Breast epithelium (tissue), 4 donors: ENCODE measurements at regions not wholly inside any gene's neighbourhood (a gene's known extent, or its start where the extent isn't known, plus 50 kb on each side); places are given as distances from the start of the nearest gene placed in this dataset.

Experiments used
- DNase-seq, 2 donors: peaks; one replicate each; pipeline ENCODE4 v3.0.0-alpha.2; 2019; ENCODE audit warnings: low spot score in 2 of 2
- H3K27ac ChIP-seq, 2 donors: fragments of 200-600 bp; sonication (generic) in 1 of 2; one replicate each; pipeline ENCODE4 v1.5.1; 2016 to 2019; ENCODE audit warnings: mild to moderate bottlenecking in 1 of 2
- H3K27me3 ChIP-seq, 2 donors: fragments of 200-600 bp; sonication (generic) in 1 of 2; one replicate each; pipeline versions ENCODE4 v1.5.1 to v1.6.0; 2017 to 2019; ENCODE audit warnings: control low read depth in 1 of 2, mild to moderate bottlenecking in 1 of 2
- H3K36me3 ChIP-seq: fragments of 200-600 bp; one replicate; pipeline ENCODE4 v1.5.1; 2019
- H3K4me1 ChIP-seq, 2 donors: fragments of 200-600 bp; sonication (generic); one replicate each; pipeline ENCODE4 v1.5.1; 2016 to 2019; ENCODE audit warnings: control low read depth in 1 of 2
- H3K4me3 ChIP-seq, 3 donors: fragments of 200-600 bp; sonication (generic); 1 replicate in 2 of 3; 2 replicates in 1 of 3; pipeline ENCODE4 v1.5.1; 2016 to 2019; ENCODE audit warnings: mild to moderate bottlenecking in 3 of 3, moderate library complexity in 2 of 3
- H3K9me3 ChIP-seq, 2 donors: fragments of 200-600 bp; sonication (generic) in 1 of 2; one replicate each; pipeline ENCODE4 v1.5.1; 2016 to 2019; ENCODE audit warnings: control low read depth in 1 of 2
- CTCF ChIP-seq, 3 donors: fragments of 450-650 bp; IDR thresholded peaks; one replicate each; pipeline ENCODE4 v1.5.1; 2016 to 2017; ENCODE audit warnings: antibody characterized with exemption in 3 of 3, mild to moderate bottlenecking in 3 of 3, moderate library complexity in 3 of 3
- POLR2A ChIP-seq: fragments of 450-650 bp; IDR thresholded peaks from one replicate; pipeline ENCODE4 v1.6.1; 2016; ENCODE audit warnings: antibody characterized with exemption, mild to moderate bottlenecking, moderate library complexity
- POLR2AphosphoS5 ChIP-seq, 3 donors: sonication (generic); formaldehyde crosslinking; IDR thresholded peaks; one replicate each; pipeline ENCODE4 v1.6.1; 2017; ENCODE audit warnings: antibody characterized with exemption in 3 of 3
- intact Hi-C: fragments of 100-400 bp; cut with DNase I; formaldehyde crosslinking; loops from one replicate; pipeline ENCODE4 v1.15.1; 2023; ENCODE audit warnings: low total_unique reads

GRCh38 chr2:121076885-121077549 is 208.0 kb downstream of the TFCP2L1 start:
- no peaks in the 10 kb centered on the region for H3K36me3 ChIP-seq
- no peaks in the 10 kb centered on the region for H3K9me3 ChIP-seq
- peaks cover 0 to 8% of the 10 kb centered on the region in 2 donors for H3K27me3 ChIP-seq
- TF ChIP-seq POLR2A (no peak), CTCF (IDR thresholded peaks at IDR 0.05) (peak; percentile 51 to 73 (median 61))
- intact Hi-C loops = loop anchor here (5.0 kb wide), 1 partner anchor 385 kb away; no protein-coding TSS in a partner anchor
- DNase-seq = peak; percentile 47 to 77
- H3K4me1 ChIP-seq = no peaks in the 10 kb centered on the region
- H3K27ac ChIP-seq = no peak overlapping the region
- H3K4me3 ChIP-seq = no peak overlapping the region

DNA sequence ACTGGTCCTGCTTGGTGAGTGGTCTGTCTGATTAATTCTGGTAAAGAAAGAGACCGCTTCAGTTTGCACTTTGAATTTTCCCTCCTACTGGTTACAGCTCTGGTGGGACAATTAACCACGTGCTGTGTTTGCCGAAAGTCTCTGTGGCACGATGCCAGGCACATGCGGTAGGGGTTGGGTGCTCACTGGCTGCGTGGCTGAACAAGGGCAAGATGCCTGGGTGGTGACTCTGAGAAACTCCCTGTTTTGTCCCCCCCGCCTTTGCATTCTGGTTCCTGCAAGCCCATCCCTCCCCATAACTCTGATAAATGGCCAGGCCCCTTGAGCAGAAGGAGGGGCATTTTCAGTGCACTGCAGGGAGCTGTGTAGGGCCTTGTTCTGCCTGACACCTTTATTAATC is 206.1 kb downstream of the TFCP2L1 start:
- H3K9me3 ChIP-seq = no peaks in the 10 kb centered on the region
- intact Hi-C loops = loop anchor here (5.0 kb wide), 1 partner anchor 387 kb away; no protein-coding TSS in a partner anchor

GRCh38 chr2:121080013-121080772 is 204.8 kb downstream of the TFCP2L1 start:
- H3K36me3 ChIP-seq = no peaks in the 10 kb centered on the region
- peaks cover 0 to 8% of the 10 kb centered on the region in 2 donors for H3K27me3 ChIP-seq
- no peaks in the 10 kb centered on the region for H3K4me1 ChIP-seq
- no peak overlapping the region for H3K4me3 ChIP-seq
- TF ChIP-seq CTCF (IDR thresholded peaks at IDR 0.05) (peak; percentile 84 to 92 (median 91)), POLR2AphosphoS5 (IDR thresholded peaks at IDR 0.05) (no peak)
- H3K9me3 ChIP-seq = no peaks in the 10 kb centered on the region
- DNase-seq = peak in 1 of 2 donors; percentile 62
- intact Hi-C loops = no loop called here
- no peak overlapping the region for H3K27ac ChIP-seq

More for the DNA sequence above, 206.1 kb downstream of the TFCP2L1 start:
- no peak for DNase-seq
- no peak overlapping the region for H3K4me3 ChIP-seq
- TF ChIP-seq CTCF (IDR thresholded peaks at IDR 0.05) = no peak
- no peak for TF ChIP-seq POLR2AphosphoS5 (IDR thresholded peaks at IDR 0.05)
- TF ChIP-seq POLR2A = no peak
- H3K27me3 ChIP-seq = peaks cover 0 to 8% of the 10 kb centered on the region in 2 donors
- no peaks in the 10 kb centered on the region for H3K4me1 ChIP-seq
- H3K36me3 ChIP-seq = no peaks in the 10 kb centered on the region
- no peak overlapping the region for H3K27ac ChIP-seq

DNA sequence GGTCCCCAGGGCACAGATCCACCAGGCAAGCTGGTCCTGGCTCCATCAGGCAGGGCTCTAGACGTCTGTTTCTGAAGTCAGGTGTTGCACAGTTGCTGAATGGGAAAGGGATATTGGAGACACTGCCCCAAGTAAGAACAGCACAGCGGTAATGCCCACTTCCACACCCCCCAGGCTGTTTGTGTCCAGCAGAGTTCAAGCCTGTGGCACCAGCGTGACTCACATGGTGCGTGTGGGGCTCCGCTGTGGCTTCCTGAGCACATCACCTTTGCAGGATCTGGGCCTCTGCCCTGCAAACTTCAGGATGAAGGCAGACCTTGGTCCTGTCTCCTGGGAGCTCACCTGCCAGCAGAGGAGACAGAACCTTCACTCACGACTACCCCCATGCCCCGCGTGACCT is 203.3 kb downstream of the TFCP2L1 start:
- TF ChIP-seq CTCF (IDR thresholded peaks at IDR 0.05) (no peak), POLR2A (no peak), POLR2AphosphoS5 (IDR thresholded peaks at IDR 0.05) (no peak)
- H3K27me3 ChIP-seq = no peaks in the 10 kb centered on the region
- intact Hi-C loops = no loop called here

DNA sequence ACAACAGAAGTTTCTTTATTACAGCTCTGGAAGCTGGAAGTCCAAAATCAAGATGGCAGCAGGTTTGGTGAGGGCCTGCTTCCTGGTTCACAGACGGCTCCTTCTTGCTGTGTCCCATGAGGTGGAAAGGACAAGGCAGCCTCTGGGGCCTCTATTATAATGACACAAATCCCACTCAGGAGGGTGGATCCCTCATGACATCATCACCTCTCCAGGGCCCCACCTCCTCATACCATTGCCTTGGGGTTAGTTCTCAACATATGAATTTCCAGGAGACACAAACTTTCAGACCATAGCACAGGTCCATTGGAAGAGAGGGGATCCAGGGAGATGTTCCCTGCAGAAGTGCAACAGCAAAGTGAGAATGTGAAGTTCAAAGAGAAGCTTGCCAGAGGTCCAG is 202.8 kb downstream of the TFCP2L1 start:
- Histone ChIP-seq H3K9me3 (no peaks in the 10 kb centered on the region), H3K4me3 (no peak overlapping the region), H3K27me3 (no peaks in the 10 kb centered on the region), H3K27ac (no peak overlapping the region), H3K4me1 (no peaks in the 10 kb centered on the region), H3K36me3 (no peaks in the 10 kb centered on the region)
- TF ChIP-seq CTCF (IDR thresholded peaks at IDR 0.05) (no peak), POLR2AphosphoS5 (IDR thresholded peaks at IDR 0.05) (no peak), POLR2A (no peak)
- no peak for DNase-seq
- intact Hi-C loops = no loop called here

More for the DNA sequence above, 203.3 kb downstream of the TFCP2L1 start:
- Histone ChIP-seq H3K4me1 (no peaks in the 10 kb centered on the region), H3K36me3 (no peaks in the 10 kb centered on the region), H3K9me3 (no peaks in the 10 kb centered on the region), H3K4me3 (no peak overlapping the region), H3K27ac (no peak overlapping the region)
- DNase-seq = no peak
